NCI-H526 (cell line): ENCODE measurements at regions not wholly inside any gene's neighbourhood (a gene's known extent, or its start where the extent isn't known, plus 50 kb on each side); places are given as distances from the start of the nearest gene placed in this dataset.
"Not testable (repeated sequence)": the region's sequence is repeated elsewhere in the genome, so short reads cannot be mapped to it uniquely, and the experiment has no call there.

Experiments
- DNase-seq, 2 experiments: peaks; one replicate each; lab custom pipeline; 2025; lab: John Stamatoyannopoulos, UW

GRCh38 chr11:134978388-134979088 lies 566.5 kb upstream of the B3GAT1 start:
- DNase-seq: peak in 1 of 2 experiments; percentile 42

DNA sequence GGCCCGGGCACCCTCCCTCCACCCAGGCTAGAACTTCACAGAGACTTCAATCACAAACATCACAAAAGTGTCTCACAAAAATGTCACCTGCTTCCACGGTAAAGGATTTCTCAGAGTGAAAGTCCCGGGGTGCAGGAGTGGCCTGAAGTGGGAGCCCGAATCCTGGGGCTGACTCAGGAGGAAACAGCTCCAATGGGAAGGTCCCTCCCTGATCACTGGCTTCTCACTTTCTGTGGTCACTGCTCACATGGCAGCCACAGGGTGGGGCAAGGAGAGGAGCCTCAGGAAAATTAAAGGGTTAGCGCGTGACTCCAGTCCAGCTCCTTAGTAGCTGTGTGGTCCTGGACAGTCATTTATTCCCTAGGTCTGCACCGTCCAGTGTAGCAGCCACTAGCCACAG lies 564.5 kb upstream of the B3GAT1 start:
- DNase-seq: no peak

- DNase-seq: no peak
Measured at GRCh38 chr11:134975866-134976376, 563.9 kb upstream of the B3GAT1 start.

DNA sequence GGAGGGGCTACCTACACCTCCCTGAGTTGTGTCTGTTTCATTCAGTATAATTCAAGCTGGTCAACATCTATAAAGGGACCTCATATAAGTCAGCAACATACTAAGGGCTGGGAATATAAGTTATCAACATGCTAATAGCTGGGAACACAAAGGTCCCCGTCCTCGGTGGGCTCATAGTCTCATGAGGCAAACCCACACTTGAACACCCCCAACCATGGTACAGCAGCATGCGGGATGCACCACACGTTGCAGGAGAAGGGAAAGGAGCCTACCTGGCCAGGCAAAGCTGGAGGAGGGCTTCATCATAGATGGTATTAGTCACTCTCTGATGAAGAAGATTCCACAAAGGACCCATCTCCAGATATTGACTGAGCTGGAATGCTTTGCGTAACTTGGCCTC lies 561.8 kb upstream of the B3GAT1 start:
- DNase-seq: no peak

- DNase-seq: no peak
Measured at GRCh38 chr11:134971381-134971780, 559.3 kb upstream of the B3GAT1 start.

GRCh38 chr11:134967746-134968145 lies 555.7 kb upstream of the B3GAT1 start:
- no peak for DNase-seq

GRCh38 chr11:134961386-134961785 lies 549.3 kb upstream of the B3GAT1 start:
- DNase-seq: not testable (repeated sequence)

DNA sequence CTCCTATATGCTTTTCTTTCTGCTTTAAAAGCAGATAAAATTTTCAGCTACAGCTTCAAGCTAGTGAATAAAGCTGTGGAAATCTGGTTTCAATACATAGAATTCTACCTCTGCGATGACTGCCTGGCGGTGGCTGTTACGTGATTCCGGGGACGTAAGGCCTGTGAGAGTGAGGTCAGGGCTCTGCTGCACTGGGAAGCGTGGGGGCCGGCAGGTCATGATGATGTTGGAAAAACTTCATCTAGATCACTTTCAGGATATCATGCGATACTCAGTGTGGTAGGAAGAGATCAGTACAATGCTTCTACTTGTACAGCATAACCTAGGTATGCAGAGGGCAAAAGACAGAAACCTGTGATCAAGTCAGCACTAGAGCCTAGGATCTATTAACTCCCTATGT lies 546.8 kb upstream of the B3GAT1 start:
- no peak for DNase-seq

- DNase-seq: no peak
Measured at GRCh38 chr11:134958336-134958640, 546.2 kb upstream of the B3GAT1 start.

DNA sequence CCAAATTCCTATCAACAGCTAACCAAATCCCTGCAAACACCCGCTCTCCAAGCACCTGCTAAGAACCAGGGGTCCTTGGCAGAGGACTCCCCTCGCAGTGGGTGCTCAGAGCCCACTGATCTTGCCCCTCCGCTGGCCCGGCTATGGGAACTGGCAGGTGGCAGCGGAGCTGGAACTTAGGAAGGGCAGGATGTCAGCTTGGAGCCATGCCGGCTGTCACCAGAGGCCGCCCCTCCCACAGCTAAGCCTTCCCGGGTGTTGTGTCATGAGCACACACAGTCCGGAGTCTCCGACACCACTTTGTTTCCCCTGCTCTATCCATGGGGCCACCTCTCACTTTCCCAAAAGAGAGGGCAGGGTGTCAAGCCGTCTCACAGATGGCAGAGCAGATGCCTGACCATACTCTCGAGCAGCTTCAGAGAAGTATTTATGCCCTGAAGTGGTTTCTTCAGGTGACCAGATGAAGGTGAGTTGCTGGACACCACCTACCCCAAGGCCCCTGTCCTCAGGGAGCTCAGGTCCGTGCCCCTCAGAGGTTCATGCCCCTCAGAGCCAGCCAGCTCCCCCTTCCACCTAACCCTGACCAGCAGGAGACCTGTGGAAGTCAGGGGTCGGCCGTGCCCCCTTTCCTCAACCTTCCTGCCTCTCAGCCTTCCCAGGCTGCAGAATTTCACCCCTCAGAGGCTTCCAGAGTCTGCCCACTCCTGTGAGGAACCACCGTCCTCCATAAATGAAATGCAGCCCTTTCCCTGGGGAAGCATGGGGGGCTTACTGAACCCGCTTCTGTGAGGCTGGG lies 545.7 kb upstream of the B3GAT1 start:
- no peak for DNase-seq

- DNase-seq: no peak
Measured at GRCh38 chr11:134956450-134957210, 544.6 kb upstream of the B3GAT1 start.

GRCh38 chr11:134955970-134956369 lies 543.9 kb upstream of the B3GAT1 start:
- DNase-seq: not testable (repeated sequence)

GRCh38 chr11:134955281-134955680 lies 543.2 kb upstream of the B3GAT1 start:
- DNase-seq: no peak

- not testable (repeated sequence) for DNase-seq
Measured at GRCh38 chr11:134954456-134954855, 542.4 kb upstream of the B3GAT1 start.

DNA sequence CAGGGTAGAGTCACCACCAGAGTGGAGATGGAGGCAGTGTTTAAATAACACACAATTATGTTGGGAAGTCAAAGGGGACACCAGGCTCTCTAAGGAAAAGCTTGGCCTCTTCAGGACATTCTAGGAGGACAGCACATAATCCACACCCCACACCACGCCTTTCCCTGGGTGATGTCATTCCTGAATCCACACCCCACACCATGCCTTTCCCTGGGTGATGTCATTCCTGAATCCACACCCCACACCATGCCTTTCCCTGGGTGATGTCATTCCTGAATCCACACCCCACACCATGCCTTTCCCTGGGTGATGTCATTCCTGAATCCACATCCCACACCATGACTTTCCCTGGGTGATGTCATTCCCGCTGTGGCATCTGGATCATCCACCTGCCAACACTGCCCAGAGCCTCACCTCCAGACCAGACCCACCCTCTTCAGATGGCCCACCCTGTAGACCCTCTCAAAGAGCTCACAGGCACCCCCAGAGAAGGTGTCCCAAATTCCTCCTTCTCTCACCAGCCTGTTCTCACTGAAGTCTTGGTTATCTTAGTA lies 541.5 kb upstream of the B3GAT1 start:
- not testable (repeated sequence) for DNase-seq

DNA sequence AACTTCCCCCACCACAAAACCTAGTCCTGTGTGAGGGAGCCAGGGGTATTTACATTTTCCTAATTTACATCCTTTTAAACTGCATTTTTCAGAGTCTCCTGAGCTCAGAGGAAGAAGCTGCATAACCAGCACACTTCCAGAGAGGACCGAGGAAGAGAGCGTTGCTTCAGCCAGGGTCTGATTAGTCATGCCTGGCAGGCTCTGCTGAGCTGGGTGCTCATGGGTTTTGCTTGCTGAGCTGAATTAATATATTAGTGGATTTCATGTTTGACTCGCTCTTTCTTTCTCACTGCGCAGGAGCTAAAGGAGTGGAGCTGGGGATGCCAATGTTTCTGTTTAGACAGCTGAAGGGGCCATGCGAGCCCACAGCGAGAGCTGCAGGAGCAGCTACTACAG lies 539.3 kb upstream of the B3GAT1 start:
- DNase-seq: peak; percentile 92 to 95

DNA sequence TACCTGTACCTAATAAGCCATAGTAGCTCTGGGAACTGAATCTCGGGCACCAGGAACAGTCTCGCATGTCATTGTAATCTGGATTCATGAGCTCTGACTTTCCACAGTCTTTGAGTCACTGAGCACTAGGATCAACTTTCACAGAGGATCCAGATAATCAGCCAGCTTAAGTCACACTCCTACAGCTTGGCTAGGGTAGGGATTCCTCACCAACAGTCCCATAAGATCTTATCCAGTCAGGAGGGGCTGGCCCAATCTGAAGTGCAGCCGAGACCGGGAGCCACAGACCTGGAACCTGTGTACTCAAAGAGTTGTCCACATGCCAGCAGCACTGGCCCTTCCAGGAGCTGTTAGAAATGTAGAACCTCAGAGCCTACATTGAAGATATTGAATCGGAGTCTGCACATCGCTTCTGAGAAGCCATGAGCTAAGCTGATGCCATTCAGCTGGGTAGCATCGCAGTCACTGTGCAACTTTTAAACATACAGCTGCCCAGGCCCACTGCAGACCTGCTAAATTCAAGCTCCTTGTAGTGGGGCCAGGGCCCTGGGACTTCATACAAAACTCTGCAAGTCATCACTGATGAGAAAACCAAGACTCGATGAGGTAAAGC lies 538.8 kb upstream of the B3GAT1 start:
- peak in 1 of 2 experiments; percentile 66 for DNase-seq

DNA sequence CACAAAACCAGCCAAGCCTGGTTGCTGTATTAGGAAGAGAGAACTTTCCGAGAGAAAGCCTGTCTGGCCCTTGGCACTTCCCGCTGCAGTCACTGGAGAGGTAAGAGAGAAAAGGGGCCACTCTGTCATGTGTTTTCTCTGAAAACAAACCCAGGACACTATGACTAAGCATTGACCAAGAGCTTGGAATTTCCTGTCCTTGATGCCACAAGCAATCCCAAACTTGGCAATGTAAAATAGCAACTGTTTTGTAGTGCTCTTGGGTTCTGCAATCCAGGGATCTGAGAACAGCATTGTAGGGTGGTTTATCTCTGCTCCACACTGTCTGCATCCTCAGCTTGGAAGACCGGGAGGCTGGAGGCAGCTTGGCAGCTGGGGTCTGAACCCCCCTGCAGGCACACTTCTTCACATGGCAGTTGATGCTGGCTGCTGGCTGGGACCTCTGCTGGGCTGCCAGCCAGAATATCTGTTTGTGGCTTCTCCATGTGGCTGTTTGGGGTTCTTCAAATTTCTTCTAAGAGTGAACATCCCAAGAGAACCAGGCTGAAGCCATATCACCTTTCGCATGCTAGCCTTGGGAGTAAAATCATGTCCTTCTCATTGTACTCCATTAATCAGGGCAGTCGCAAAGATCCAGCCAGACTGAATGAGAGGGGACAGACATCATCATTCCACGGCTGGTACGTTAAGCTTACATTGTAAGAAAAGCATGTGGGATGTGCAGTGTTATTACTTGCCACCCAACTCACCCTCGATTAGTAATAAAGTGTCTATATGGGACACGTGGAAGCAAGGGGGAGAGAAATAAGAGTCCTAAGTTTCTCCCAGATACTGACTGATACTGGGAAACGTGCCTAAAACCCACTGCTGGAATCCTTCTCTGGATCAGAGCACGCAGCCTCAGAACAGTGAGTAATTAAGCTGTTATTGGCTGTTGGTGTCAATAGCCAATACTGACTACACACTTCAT lies 537.4 kb upstream of the B3GAT1 start:
- DNase-seq: no peak

GRCh38 chr11:134947556-134947955 lies 535.5 kb upstream of the B3GAT1 start:
- no peak for DNase-seq

- DNase-seq: no peak
Measured at GRCh38 chr11:134945993-134946392, 534.0 kb upstream of the B3GAT1 start.

DNA sequence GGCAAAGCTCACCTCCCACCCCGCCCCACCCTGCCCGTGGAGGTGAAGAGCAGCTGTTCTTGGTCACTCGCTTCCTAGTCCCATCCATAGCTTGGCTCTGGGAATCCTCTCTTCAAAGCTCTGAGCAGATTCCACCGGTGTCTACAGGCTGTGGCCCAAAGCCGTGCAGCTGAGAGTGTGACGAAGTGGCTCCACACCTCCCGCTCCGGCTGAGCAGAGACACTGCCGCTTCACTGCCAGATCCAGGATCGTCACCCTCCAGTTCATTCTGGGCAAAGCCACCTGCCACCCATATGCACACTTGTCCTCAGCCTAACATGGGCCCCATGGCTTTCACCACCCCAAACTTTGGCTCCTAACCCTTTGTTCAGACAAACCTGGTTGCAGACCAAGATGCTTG lies 532.9 kb upstream of the B3GAT1 start:
- DNase-seq: no peak
